ENCODE measurements at regions not wholly inside any gene's neighbourhood (a gene's known extent, or its start where the extent isn't known, plus 50 kb on each side); places are given as distances from the start of the nearest gene placed in this dataset.

DNA sequence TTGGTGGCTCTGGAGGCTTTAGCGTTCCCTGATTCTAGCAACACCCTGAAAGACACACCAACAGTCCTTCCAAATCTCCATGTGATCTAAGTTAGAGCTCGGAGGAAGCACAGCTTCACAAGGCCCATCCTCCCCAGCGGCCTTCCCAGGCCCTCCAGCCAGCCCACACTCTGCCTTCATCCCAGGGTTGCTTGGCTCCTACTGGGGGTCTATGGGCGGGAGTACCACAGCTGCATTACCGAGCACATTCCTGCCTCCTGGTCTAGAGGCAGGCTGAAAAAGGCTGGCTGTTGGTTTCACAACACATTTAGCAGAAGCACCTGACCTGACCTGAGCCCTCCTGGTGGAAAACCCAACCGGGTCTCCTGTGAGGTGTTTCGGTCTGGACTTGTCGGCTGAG is 54.7 kb upstream of the TRIM67 start:
- no peak overlapping the region for H2BK15ac ChIP-seq (ENCODE audit: low read length)
- H3K4me1 ChIP-seq (replicated peaks in 1 of 4; ENCODE audit: control insufficient read depth in 3 of 4, insufficient read depth in 4 of 4, low read length in 3 of 4) = no peaks in the 10 kb centered on the region
- no peak overlapping the region for H3K4ac ChIP-seq (replicated peaks; ENCODE audit: insufficient read length, low read depth, low read length)
- H3K27me3 ChIP-seq (replicated peaks in 1 of 4; ENCODE audit: control insufficient read depth in 3 of 4, extremely low read depth in 1 of 4, insufficient read depth in 3 of 4, low read length in 3 of 4) = no peaks in the 10 kb centered on the region; a peak in 2 of 7 replicates
- H4K20me1 ChIP-seq (replicated peaks in 1 of 2; ENCODE audit: control insufficient read depth in 1 of 2, insufficient read depth in 2 of 2, low read length in 2 of 2) = no peaks in the 10 kb centered on the region
- no peak overlapping the region for H2AK5ac ChIP-seq (ENCODE audit: low read depth, low read length)
- no peaks in the 10 kb centered on the region for H3K79me2 ChIP-seq (ENCODE audit: control insufficient read depth in 1 of 2, insufficient read depth in 2 of 2, low read length in 2 of 2)
- FAIRE-seq = no peak
- H3K23ac ChIP-seq (ENCODE audit: insufficient read length) = no peak overlapping the region
- no peak overlapping the region for H3K4me3 ChIP-seq (ENCODE audit: extremely low read depth in 1 of 4, insufficient read depth in 2 of 4, low read depth in 3 of 4, low read length in 4 of 4)
- 91% methylated on average over 8 of the region's 8 CpGs; no CpG with 5 or more reads in 1 of the 2 experiments for WGBS, 2 experiments (ENCODE audit: extremely low coverage in 1 of 2, insufficient coverage in 1 of 2, insufficient read length in 1 of 2, insufficient replicate concordance in 2 of 2, low coverage in 1 of 2, low lambda C conversion rate in 2 of 2, missing lambda C conversion rate in 1 of 2)
- no peaks in the 10 kb centered on the region for H3K9me3 ChIP-seq (ENCODE audit: insufficient read depth in 2 of 2, low read depth in 1 of 2, low read length in 1 of 2)
- no peak overlapping the region for H3K4me2 ChIP-seq (ENCODE audit: insufficient read depth in 1 of 2, low read depth in 2 of 2, low read length in 2 of 2)
- H2BK12ac ChIP-seq (ENCODE audit: low read depth, low read length) = no peak overlapping the region
- H3K36me3 ChIP-seq (ENCODE audit: control insufficient read depth in 2 of 4, insufficient read depth in 4 of 4, low read length in 3 of 4) = no peaks in the 10 kb centered on the region
- H3K18ac ChIP-seq (ENCODE audit: extremely low read depth, low read length) = no peak overlapping the region
- no peak overlapping the region for H4K8ac ChIP-seq (ENCODE audit: extremely low read depth, insufficient read depth, low read length)
- H2BK120ac ChIP-seq (replicated peaks; ENCODE audit: low read depth, low read length) = no peak overlapping the region
- H2BK20ac ChIP-seq (ENCODE audit: low read length) = no peak overlapping the region
- TF ChIP-seq SRF (IDR thresholded peaks at IDR 0.05; ENCODE audit: low read depth, low read length) (no peak), BACH1 (IDR thresholded peaks at IDR 0.05; ENCODE audit: low read length) (no peak), GTF2F1 (IDR thresholded peaks at IDR 0.05; ENCODE audit: borderline replicate concordance, low read depth, low read length) (no peak), FOSL1 (IDR thresholded peaks at IDR 0.05; ENCODE audit: insufficient read depth, low read depth, low read length) (no peak), BCL11A (IDR thresholded peaks at IDR 0.05; ENCODE audit: low read depth in 2 of 2, low read length in 2 of 2) (no peak), PHF8 (conservative IDR thresholded peaks at IDR 0.05; ENCODE audit: low read depth, low read length) (no peak), KDM5A (IDR thresholded peaks at IDR 0.05; ENCODE audit: low read length) (no peak)
- TF ChIP-seq, protein P1, sequence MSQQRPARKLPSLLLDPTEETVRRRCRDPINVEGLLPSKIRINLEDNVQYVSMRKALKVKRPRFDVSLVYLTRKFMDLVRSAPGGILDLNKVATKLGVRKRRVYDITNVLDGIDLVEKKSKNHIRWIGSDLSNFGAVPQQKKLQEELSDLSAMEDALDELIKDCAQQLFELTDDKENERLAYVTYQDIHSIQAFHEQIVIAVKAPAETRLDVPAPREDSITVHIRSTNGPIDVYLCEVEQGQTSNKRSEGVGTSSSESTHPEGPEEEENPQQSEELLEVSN (IDR thresholded peaks at IDR 0.05) = no peak
- H4K91ac ChIP-seq (replicated peaks; ENCODE audit: insufficient read length, low read length) = no peak overlapping the region
- H4K5ac ChIP-seq (ENCODE audit: insufficient read length, low read depth, low read length) = no peak overlapping the region
- H2BK5ac ChIP-seq (ENCODE audit: low read depth, low read length) = no peak overlapping the region
- no peak overlapping the region for H3K56ac ChIP-seq (replicated peaks; ENCODE audit: insufficient read length, low read depth, low read length)
- ChIA-PET CTCF (ENCODE audit: partially characterized antibody) (interaction anchor here (1.2 to 2.6 kb wide), 3 partner anchors 13 to 108 kb away, joined by 3 to 11 read pairs (median 4); no protein-coding TSS in a partner anchor), POLR2A (ENCODE audit: partially characterized antibody) (no interaction called here)
- DNase-seq (ENCODE audit: low read depth in 1 of 2, low spot score in 2 of 2) = no peak
- H3K9ac ChIP-seq (replicated peaks in 1 of 4; ENCODE audit: extremely low read depth in 1 of 4, low read depth in 3 of 4, low read length in 3 of 4) = no peak overlapping the region
- no peaks in the 10 kb centered on the region for H3K79me1 ChIP-seq (ENCODE audit: low read depth, low read length)
- H2AFZ ChIP-seq (ENCODE audit: low read length) = no peak overlapping the region
- H3K27ac ChIP-seq (ENCODE audit: low read depth, low read length) = no peak overlapping the region
- no peaks in the 10 kb centered on the region for H3K23me2 ChIP-seq (ENCODE audit: low read depth, low read length)
- no peak overlapping the region for H3K14ac ChIP-seq (ENCODE audit: insufficient read length)
